ENCODE measurements at regions not wholly inside any gene's neighbourhood (a gene's known extent, or its start where the extent isn't known, plus 50 kb on each side); places are given as distances from the start of the nearest gene placed in this dataset.

- no peak for TF ChIP-seq POLR2A (IDR thresholded peaks at IDR 0.05; ENCODE audit: low read depth, low read length)
- no peak for TF ChIP-seq POLR2AphosphoS5 (IDR thresholded peaks at IDR 0.05; ENCODE audit: low read depth, low read length)
- no peak for TF ChIP-seq TAF1 (IDR thresholded peaks at IDR 0.05; ENCODE audit: borderline replicate concordance, low read depth, low read length)
- FAIRE-seq (no peak), DNase-seq (ENCODE audit: insufficient read length) (no peak)
Measured at GRCh38 chr14:51564460-51564859, 87.2 kb upstream of the FRMD6 start.

- DNase-seq (ENCODE audit: insufficient read length) (no peak), FAIRE-seq (no peak)
- TF ChIP-seq TAF1 (IDR thresholded peaks at IDR 0.05; ENCODE audit: borderline replicate concordance, low read depth, low read length) (no peak), POLR2AphosphoS5 (IDR thresholded peaks at IDR 0.05; ENCODE audit: low read depth, low read length) (no peak), POLR2A (IDR thresholded peaks at IDR 0.05; ENCODE audit: low read depth, low read length) (no peak)
Measured at GRCh38 chr14:51564986-51565604, 86.6 kb upstream of the FRMD6 start.

- TF ChIP-seq TAF1 (IDR thresholded peaks at IDR 0.05; ENCODE audit: borderline replicate concordance, low read depth, low read length) (no peak), POLR2A (IDR thresholded peaks at IDR 0.05; ENCODE audit: low read depth, low read length) (no peak), POLR2AphosphoS5 (IDR thresholded peaks at IDR 0.05; ENCODE audit: low read depth, low read length) (no peak)
- FAIRE-seq (peak; percentile 5), DNase-seq (ENCODE audit: insufficient read length) (no peak)
Measured at GRCh38 chr14:51566831-51567582, 84.7 kb upstream of the FRMD6 start.

- TF ChIP-seq TAF1 (IDR thresholded peaks at IDR 0.05; ENCODE audit: borderline replicate concordance, low read depth, low read length) (no peak), POLR2AphosphoS5 (IDR thresholded peaks at IDR 0.05; ENCODE audit: low read depth, low read length) (no peak), POLR2A (IDR thresholded peaks at IDR 0.05; ENCODE audit: low read depth, low read length) (no peak)
- DNase-seq (ENCODE audit: insufficient read length) (no peak), FAIRE-seq (no peak)
Measured at GRCh38 chr14:51568366-51568765, 83.3 kb upstream of the FRMD6 start.

GRCh38 chr14:51573607-51574006 lies 78.1 kb upstream of the FRMD6 start:
- TF ChIP-seq POLR2A (IDR thresholded peaks at IDR 0.05; ENCODE audit: low read depth, low read length), result no peak
- no peak for TF ChIP-seq POLR2AphosphoS5 (IDR thresholded peaks at IDR 0.05; ENCODE audit: low read depth, low read length)
- no peak for TF ChIP-seq TAF1 (IDR thresholded peaks at IDR 0.05; ENCODE audit: borderline replicate concordance, low read depth, low read length)
- FAIRE-seq (no peak), DNase-seq (ENCODE audit: insufficient read length) (no peak)

DNA sequence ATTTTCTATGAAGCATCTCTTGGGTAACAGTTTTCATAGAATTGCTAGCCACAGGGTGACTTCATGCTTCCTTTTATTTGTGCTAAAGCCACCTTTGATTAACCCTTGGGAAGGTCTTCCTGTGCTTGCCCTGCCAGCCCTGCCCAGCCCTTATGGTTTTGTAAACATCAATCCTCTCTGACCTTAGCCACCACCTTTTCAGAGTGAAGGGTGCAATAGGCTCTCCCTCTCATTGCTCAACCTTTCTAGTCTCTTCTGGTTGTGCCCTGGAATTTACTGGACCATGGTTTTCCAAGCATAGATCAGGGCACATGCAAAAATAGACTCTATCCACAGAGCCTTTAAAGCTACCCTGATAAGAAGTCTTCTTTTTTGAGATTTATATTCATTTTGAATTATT lies 77.7 kb upstream of the FRMD6 start:
- FAIRE-seq (no peak), DNase-seq (ENCODE audit: insufficient read length) (no peak)
- TF ChIP-seq POLR2AphosphoS5 (IDR thresholded peaks at IDR 0.05; ENCODE audit: low read depth, low read length), result no peak
- no peak for TF ChIP-seq POLR2A (IDR thresholded peaks at IDR 0.05; ENCODE audit: low read depth, low read length)
- TF ChIP-seq TAF1 (IDR thresholded peaks at IDR 0.05; ENCODE audit: borderline replicate concordance, low read depth, low read length), result no peak

GRCh38 chr14:51575349-51576116 lies 76.2 kb upstream of the FRMD6 start:
- FAIRE-seq (no peak), DNase-seq (ENCODE audit: insufficient read length) (no peak)
- TF ChIP-seq POLR2A (IDR thresholded peaks at IDR 0.05; ENCODE audit: low read depth, low read length), result no peak

DNA sequence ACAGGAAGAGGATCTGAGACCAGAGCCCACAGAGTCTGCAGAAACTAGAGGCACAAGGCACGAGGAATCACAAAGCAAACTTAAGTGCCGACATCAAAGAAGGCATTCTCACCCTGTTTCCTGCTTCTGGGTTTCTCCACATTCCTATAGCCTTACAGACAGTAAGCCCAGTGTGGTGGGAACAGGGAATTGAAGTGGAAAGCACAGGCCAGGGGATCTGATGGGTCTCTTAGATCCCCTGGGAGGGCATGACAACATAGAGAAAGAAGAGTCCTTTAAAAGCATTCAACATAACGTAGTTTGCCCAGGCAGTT lies 75.6 kb upstream of the FRMD6 start:
- FAIRE-seq, result no peak
- DNase-seq (ENCODE audit: insufficient read length), result no peak
- TF ChIP-seq POLR2AphosphoS5 (IDR thresholded peaks at IDR 0.05; ENCODE audit: low read depth, low read length), result no peak
- TF ChIP-seq POLR2A (IDR thresholded peaks at IDR 0.05; ENCODE audit: low read depth, low read length), result no peak
- TF ChIP-seq TAF1 (IDR thresholded peaks at IDR 0.05; ENCODE audit: borderline replicate concordance, low read depth, low read length), result no peak

DNA sequence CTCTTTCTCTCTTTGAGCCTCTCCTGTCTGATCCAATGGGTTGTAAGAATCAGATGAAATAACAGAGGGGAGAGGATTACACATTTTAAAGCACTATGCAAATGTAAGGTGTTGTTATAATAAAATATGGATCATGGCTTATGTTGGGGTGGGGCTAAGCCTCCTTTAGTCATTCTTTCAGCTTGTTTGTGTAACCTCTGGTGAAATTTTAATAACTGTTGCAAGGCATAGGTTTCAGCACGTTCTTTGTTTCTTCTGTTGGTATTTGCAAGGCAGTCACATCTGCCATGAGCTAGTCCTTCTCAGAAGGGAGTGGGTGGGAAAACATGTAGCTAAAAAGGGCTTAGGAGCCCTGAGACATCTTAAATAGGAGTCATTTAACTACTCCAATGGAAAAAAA lies 74.8 kb upstream of the FRMD6 start:
- DNase-seq (ENCODE audit: insufficient read length) (no peak), FAIRE-seq (no peak)
- TF ChIP-seq POLR2AphosphoS5 (IDR thresholded peaks at IDR 0.05; ENCODE audit: low read depth, low read length) (no peak), POLR2A (IDR thresholded peaks at IDR 0.05; ENCODE audit: low read depth, low read length) (no peak)

- FAIRE-seq (no peak), DNase-seq (ENCODE audit: insufficient read length) (no peak)
- TF ChIP-seq TAF1 (IDR thresholded peaks at IDR 0.05; ENCODE audit: borderline replicate concordance, low read depth, low read length) (no peak), POLR2AphosphoS5 (IDR thresholded peaks at IDR 0.05; ENCODE audit: low read depth, low read length) (no peak), POLR2A (IDR thresholded peaks at IDR 0.05; ENCODE audit: low read depth, low read length) (no peak)
Measured at GRCh38 chr14:51578853-51579252, 72.9 kb upstream of the FRMD6 start.

DNA sequence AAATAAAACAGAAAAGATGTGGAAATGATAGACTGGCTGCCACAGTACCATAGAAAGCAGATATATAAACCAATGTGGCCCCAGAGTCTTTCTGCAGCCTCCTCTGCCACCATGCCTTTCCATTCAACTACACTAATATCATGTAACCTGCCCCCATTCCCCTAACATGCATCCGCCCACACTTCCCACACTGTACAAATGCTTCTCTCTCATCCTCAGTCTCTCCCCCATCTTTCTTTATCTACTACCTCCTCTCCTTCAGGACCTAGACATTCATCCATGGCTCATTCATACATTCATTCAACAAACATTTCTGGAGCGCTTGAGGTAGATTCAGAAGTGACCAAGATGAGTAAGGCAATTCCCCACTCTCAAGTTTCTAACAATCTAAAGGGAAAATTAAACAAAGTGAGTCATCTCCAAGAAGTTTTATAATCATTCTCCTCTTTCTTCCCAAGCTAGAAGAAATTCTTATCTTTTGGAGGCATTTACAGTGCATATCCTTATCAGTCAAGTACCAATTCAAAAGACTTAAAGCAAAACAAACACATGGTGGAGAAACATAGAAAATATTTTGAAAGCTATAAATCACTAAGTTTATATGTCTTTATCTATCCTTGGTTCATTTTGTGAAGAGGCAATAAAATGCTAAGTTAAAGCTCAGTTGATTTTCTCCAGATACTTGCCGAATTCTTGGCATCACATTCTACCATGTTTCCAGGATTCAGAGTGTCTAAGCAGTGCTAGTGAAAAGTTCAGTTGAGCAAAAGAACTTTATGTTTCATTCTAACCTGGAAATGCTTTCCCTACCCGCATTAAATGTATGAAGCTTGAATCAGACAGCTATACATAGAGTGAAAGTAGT lies 70.5 kb upstream of the FRMD6 start:
- DNase-seq (ENCODE audit: insufficient read length) (no peak), FAIRE-seq (no peak)

More for the DNA sequence above, 70.5 kb upstream of the FRMD6 start:
- TF ChIP-seq TAF1 (IDR thresholded peaks at IDR 0.05; ENCODE audit: borderline replicate concordance, low read depth, low read length) (no peak), POLR2AphosphoS5 (IDR thresholded peaks at IDR 0.05; ENCODE audit: low read depth, low read length) (no peak), POLR2A (IDR thresholded peaks at IDR 0.05; ENCODE audit: low read depth, low read length) (no peak)
